ENCODE measurements at regions not wholly inside any gene's neighbourhood (a gene's known extent, or its start where the extent isn't known, plus 50 kb on each side); places are given as distances from the start of the nearest gene placed in this dataset.

DNA sequence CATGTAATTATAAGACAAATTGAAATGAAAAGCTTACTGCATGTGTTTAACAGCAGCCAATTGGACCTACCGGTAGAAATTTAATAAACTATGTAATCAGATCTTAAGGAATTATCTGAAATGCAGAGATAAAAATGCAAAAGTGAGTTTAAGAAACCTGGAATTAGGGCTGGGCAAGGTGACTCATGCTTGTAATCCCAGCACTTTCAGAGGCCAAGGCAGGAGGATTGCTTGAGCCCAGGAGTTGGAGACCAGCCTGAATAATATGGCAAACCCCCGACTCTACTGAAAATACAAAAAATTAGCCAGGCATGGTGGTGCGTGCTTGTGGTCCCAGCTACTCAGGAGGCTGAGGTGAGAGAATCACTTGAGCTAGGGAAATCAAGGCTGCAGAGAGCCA, 74.1 kb downstream of the HFE start:
- TF ChIP-seq, protein P1, sequence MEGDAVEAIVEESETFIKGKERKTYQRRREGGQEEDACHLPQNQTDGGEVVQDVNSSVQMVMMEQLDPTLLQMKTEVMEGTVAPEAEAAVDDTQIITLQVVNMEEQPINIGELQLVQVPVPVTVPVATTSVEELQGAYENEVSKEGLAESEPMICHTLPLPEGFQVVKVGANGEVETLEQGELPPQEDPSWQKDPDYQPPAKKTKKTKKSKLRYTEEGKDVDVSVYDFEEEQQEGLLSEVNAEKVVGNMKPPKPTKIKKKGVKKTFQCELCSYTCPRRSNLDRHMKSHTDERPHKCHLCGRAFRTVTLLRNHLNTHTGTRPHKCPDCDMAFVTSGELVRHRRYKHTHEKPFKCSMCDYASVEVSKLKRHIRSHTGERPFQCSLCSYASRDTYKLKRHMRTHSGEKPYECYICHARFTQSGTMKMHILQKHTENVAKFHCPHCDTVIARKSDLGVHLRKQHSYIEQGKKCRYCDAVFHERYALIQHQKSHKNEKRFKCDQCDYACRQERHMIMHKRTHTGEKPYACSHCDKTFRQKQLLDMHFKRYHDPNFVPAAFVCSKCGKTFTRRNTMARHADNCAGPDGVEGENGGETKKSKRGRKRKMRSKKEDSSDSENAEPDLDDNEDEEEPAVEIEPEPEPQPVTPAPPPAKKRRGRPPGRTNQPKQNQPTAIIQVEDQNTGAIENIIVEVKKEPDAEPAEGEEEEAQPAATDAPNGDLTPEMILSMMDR (IDR thresholded peaks at IDR 0.05) = no peak
- TF ChIP-seq POLR2A (IDR thresholded peaks at IDR 0.05) = no peak
- DNase-seq (no peak), ATAC-seq (no peak)
- Histone ChIP-seq H3K4me3 (no peak overlapping the region), H3K4me1 (peaks cover 0 to 24% (median 9%) of the 10 kb centered on the region in 12 donors), H3K27ac (no peak overlapping the region), H3K27me3 (no peaks in the 10 kb centered on the region), H3K9me3 (no peaks in the 10 kb centered on the region), H3K36me3 (peaks cover 0 to 18% (median 2%) of the 10 kb centered on the region in 9 donors)
- intact Hi-C loops (cut with DNase I) = no loop called here
- WGBS, 4 donors = 87 to 97% (median 94%) methylated on average over 3 of the region's 3 CpGs

DNA sequence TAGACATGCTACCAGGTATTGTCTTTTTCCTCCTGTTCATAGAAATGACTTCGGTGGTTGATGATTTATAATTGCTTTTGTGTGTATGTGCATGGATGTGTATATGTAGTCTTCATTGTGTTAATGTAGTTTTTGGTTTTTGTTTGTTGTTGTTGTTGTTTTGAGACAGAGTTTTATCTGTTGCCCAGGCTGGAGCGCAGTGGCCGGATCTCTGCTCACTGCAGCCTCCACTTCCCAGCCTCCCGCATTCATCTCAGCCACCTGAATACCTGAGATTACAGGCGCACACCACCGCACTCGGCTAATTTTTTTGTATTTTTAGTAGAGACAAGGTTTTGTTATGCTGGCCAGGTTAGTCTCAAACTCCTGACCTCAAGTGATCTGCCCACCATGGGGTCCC, 75.2 kb downstream of the HFE start:
- H3K36me3 ChIP-seq = peaks cover 0 to 18% (median 2%) of the 10 kb centered on the region in 9 donors
- no peaks in the 10 kb centered on the region for H3K9me3 ChIP-seq
- intact Hi-C loops (cut with DNase I) = no loop called here
- TF ChIP-seq, protein P1 (IDR thresholded peaks at IDR 0.05) = no peak
- TF ChIP-seq POLR2A (IDR thresholded peaks at IDR 0.05) = no peak
- 93 to 97% (median 93%) methylated on average over 7 of the region's 7 CpGs for WGBS, 4 donors
- H3K4me1 ChIP-seq = peaks cover 0 to 18% (median 9%) of the 10 kb centered on the region in 12 donors
- H3K4me3 ChIP-seq = no peak overlapping the region
- ATAC-seq (no peak), DNase-seq (no peak)
- H3K27ac ChIP-seq = no peak overlapping the region
- H3K27me3 ChIP-seq = no peaks in the 10 kb centered on the region

DNA sequence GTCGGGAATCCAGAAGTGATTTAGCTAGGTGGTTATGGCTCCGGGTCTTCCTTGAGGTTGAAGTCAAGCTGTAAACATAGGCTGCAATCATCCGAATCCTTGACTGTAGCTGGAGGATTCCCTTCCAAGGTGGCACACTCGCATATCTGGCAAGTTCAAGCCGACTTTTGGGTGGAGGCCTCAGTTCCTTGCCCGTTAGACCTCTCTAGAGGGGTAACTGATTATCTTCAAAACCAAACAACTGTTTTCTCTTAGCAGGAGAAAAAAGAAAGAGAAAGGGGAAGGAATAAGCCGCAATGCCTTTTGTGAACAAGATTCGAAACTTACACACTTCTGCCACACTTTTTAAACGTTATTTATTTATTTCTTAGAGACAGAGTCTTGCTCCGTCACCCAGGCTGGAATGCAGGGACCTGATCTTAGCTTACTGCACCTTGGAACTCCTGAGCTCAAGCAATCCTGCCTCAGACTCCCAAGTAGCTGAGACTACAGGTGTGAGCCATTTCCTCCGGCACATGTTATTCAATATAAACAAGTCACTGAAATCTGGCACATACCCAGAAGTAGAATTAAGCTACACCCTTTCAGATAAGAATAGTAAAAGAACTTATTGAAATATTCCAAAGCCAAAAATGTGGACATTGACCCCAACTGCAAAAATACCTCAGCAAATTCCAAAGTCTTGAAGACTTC, 76.3 kb downstream of the HFE start:
- Histone ChIP-seq H3K4me1 (peaks cover 0 to 18% (median 9%) of the 10 kb centered on the region in 12 donors), H3K36me3 (peaks cover 0 to 18% (median 2%) of the 10 kb centered on the region in 9 donors), H3K27ac (peak overlapping the region in 1 of 12 donors; percentile 30), H3K9me3 (no peaks in the 10 kb centered on the region), H3K27me3 (no peaks in the 10 kb centered on the region), H3K4me3 (no peak overlapping the region)
- DNase-seq (no peak), ATAC-seq (no peak)
- WGBS, 4 donors = 86 to 91% (median 90%) methylated on average over 11 of the region's 11 CpGs
- TF ChIP-seq POLR2A (IDR thresholded peaks at IDR 0.05) = no peak
- TF ChIP-seq, protein P1 (IDR thresholded peaks at IDR 0.05) = no peak
- intact Hi-C loops (cut with DNase I) = no loop called here

DNA sequence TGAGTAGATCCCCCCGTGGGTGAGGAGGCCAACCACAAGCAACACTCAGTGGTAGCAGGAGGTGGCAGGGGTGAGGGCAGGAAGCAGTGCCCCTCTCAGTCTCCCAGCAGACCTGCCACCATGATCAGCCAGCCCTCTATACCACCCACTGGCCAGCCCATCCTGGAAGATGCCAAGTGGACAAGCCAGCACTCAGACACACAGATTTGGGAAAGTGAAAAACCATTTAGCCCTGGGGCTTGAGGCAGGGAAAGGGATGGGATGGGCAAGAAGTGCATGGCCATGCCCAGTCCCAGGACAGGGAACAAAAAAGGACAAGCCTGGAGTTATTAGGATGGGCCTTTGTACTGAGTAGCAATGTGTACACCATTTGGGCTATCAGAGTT, 76.9 kb downstream of the HFE start:
- ATAC-seq = no peak
- Histone ChIP-seq H3K4me3 (no peak overlapping the region), H3K27me3 (no peaks in the 10 kb centered on the region), H3K4me1 (peaks cover 0 to 17% (median 9%) of the 10 kb centered on the region in 12 donors), H3K27ac (no peak overlapping the region), H3K9me3 (no peaks in the 10 kb centered on the region), H3K36me3 (peaks cover 0 to 18% (median 2%) of the 10 kb centered on the region in 9 donors)
- WGBS, 4 donors = 63 to 90% (median 85%) methylated on average over 1 of the region's 1 CpG
- DNase-seq = no peak
- intact Hi-C loops (cut with DNase I) = no loop called here
- TF ChIP-seq POLR2A (IDR thresholded peaks at IDR 0.05) = no peak
- TF ChIP-seq, protein P1 (IDR thresholded peaks at IDR 0.05) = no peak
